ENCODE measurements at regions not wholly inside any gene's neighbourhood (a gene's known extent, or its start where the extent isn't known, plus 50 kb on each side); places are given as distances from the start of the nearest gene placed in this dataset.
A peak's percentile ranks its signal among the peaks of the same experiment; 100 is the strongest.
"Not testable (repeated sequence)": the region's sequence is repeated elsewhere in the genome, so short reads cannot be mapped to it uniquely, and the experiment has no call there.

DNA sequence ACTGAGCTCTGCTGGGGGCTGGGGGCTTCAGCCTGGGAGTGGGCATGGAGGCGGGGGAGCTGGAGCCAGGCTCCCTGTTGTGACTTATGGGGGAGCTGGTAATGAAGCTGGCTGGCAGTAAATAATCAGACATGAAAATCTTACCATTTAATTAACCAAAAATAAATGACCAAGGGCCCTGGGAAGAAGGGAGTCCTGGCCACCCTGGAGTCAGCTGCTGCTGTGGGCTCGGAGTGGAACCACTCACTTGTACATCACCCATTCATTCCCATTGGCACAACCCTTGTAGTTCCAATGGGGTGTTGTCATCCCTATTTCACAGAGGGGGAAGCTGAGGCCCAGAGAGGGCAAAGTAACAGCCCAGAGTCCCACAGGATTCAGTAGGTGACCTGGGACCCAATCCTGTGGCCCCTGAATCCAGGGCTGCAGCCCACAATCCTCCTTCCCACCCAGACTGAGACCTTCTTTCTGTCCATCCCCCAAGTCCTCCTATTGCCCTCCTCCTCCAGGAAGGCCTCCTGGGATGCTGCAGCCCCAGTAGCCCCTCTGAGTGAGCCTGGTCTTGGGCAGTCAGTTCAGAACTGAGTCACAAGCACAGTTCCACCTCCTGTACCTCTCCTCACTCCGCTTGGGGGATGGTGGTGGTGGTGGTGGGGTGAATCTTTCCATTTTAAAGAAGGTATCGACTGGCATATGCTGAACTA, 259.4 kb upstream of the MVB12B start:
- Histone ChIP-seq H3K4me3 (no peak overlapping the region), H3K9me3 (no peaks in the 10 kb centered on the region), H3K4me1 (0 out of 2 replicates have a peak, but pooled peaks cover 9% of the 10 kb centered on the region), H3K36me3 (no peaks in the 10 kb centered on the region), H3K27me3 (no peaks in the 10 kb centered on the region), H3K9ac (no peak overlapping the region), H3K4me2 (no peak overlapping the region), H3K27ac (no peak overlapping the region), H4K20me1 (no peaks in the 10 kb centered on the region)
- no peak for TF ChIP-seq Cebpa-rat (IDR thresholded peaks at IDR 0.05)

DNA sequence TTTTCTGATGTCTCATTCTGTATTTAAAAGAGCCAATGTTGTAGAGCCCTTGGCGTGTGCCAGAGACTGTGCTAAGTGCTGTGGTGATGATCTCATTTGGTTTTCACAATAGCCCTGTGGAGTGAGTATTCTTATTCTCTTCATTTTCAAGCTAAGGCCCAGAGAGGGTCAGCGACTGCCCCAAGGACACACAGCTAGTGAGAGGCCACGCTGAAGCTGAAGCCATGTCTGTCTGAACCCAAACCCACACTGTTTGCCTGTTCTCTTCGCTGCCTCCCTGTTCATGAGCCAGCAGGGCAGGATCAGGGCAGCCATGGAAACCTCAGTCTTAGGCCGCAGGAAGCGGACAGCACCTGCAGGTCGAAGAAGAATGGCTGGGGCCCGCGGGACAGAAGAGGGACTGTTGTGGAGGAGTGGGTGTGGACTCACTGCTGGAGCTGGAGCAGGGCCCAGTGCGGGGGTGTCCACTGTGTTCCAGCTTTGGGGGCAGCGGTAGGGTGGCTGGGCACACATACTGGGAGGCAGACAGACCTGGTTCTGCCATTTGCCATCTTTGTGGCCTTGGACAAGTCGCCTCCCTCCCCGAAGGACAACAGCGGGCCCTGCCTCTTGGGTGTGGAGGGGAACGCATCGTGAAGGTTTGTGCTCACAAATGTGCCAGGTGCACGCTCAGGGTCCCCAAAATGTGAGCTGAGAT, 257.9 kb upstream of the MVB12B start:
- no peaks in the 10 kb centered on the region for H4K20me1 ChIP-seq
- no peak for TF ChIP-seq Cebpa-rat (IDR thresholded peaks at IDR 0.05)
- H3K4me2 ChIP-seq = no peak overlapping the region

DNA sequence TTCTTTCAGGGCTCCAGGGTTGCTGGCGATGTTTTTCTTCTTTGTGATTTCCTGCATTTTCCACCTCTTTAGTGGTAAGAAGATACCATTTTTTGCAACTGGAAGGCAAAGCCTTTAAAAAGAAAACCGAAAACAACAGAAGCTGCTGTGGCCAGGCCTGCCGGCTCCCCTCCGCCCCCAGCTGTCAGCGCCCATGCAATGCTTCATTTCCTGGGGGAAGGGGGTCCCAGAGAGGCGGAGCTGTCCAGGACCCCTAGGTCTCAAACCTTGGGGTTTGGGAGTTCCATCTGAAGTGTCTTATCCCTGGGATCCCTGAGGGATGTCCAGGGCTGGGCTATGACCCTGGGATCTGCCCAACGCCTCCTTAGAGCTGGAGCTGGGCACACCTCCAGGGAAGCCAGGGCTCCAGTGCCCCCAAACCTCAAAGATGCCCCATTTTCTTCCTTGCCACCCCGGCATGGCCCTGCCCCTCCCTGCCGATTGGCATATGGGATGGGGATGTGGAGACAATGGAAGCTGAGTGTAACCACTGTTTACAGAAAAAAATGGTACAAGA, 257.2 kb upstream of the MVB12B start:
- Histone ChIP-seq H3K27me3 (no peaks in the 10 kb centered on the region), H3K4me1 (0 out of 2 replicates have a peak, but pooled peaks cover 9% of the 10 kb centered on the region), H3K4me3 (no peak overlapping the region), H3K36me3 (no peaks in the 10 kb centered on the region), H3K27ac (no peak overlapping the region), H3K9ac (0 out of 2 replicates have a peak overlapping the region, but pooled peaks have one; percentile 19), H3K9me3 (no peaks in the 10 kb centered on the region), H3K4me2 (no peak overlapping the region), H4K20me1 (no peaks in the 10 kb centered on the region)
- no peak for TF ChIP-seq Cebpa-rat (IDR thresholded peaks at IDR 0.05)

More for the DNA sequence above, 257.9 kb upstream of the MVB12B start:
- Histone ChIP-seq H3K36me3 (no peaks in the 10 kb centered on the region), H3K9ac (no peak overlapping the region), H3K27ac (no peak overlapping the region), H3K4me3 (no peak overlapping the region), H3K9me3 (no peaks in the 10 kb centered on the region), H3K27me3 (no peaks in the 10 kb centered on the region), H3K4me1 (0 out of 2 replicates have a peak, but pooled peaks cover 9% of the 10 kb centered on the region)

DNA sequence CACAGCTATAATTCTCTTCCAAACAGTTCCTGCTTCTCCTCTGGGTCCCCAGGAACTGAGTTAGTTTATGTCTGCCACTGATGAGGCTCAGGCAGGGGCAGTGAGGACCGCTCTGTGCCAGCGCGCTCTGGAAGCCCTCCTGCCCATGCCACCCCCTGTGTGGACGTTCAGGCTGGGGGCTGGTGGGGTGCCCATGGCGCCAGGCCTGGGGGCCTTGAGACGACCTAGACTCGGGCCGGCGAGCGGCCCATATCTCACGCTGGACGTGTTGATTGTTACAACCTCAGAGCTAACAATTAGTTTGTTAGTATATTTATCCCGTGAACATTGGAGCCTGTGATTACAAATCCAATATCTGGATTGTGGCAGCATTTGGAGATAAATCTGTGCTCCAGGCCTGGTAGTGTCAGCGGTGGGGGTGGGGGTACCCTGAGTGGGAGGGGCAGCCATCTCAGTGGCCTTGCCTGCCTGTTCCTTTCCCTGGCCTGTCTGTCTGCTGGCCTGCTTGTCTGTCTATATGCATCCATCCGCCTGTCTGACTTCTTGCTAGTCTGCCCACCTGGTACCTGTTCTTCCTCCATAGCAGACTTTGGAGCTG, 256.5 kb upstream of the MVB12B start:
- H3K4me2 ChIP-seq = no peak overlapping the region
- no peak overlapping the region for H3K4me3 ChIP-seq
- no peak for TF ChIP-seq Cebpa-rat (IDR thresholded peaks at IDR 0.05)
- H3K27me3 ChIP-seq = no peaks in the 10 kb centered on the region
- 0 out of 2 replicates have a peak, but pooled peaks cover 9% of the 10 kb centered on the region for H3K4me1 ChIP-seq
- no peaks in the 10 kb centered on the region for H3K36me3 ChIP-seq
- H3K9ac ChIP-seq = no peak overlapping the region
- H3K27ac ChIP-seq = no peak overlapping the region
- no peaks in the 10 kb centered on the region for H3K9me3 ChIP-seq
- no peaks in the 10 kb centered on the region for H4K20me1 ChIP-seq

DNA sequence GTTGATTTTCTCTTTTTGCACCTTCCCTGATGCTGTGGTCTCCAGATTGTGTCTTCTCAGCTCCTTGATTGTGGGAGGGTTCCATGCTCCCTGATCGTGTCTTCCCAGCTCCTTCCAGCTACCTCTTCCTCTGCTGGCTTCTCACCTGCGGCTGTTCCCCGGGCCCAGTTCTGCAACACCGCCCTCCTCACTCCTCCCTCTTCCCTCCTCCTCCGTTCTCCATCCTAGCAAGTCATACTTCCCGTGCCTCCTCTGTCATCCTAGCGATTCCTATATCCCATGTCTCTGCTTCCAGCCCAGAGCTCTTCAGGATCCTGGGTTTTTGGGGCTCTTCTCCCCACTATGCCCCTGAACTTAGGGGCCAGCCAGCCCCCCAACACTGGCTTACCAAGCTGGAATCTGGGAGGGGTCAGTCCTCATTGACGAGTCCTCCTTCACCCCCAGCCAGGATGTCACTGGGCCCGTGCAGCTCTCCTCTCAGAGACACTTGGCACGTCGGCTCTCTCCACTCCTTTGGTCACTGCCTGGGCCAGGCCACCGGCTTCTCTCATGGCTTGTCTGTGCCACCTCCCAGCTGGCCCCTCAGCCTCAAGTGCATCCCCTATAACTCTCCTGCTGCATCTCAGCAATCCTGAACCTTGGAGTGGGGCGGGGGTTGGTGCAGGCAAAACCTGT, 255.4 kb upstream of the MVB12B start:
- H4K20me1 ChIP-seq = no peaks in the 10 kb centered on the region
- H3K4me3 ChIP-seq = no peak overlapping the region
- no peak for TF ChIP-seq Cebpa-rat (IDR thresholded peaks at IDR 0.05)
- H3K9ac ChIP-seq = no peak overlapping the region
- H3K27ac ChIP-seq = no peak overlapping the region
- no peak overlapping the region for H3K4me2 ChIP-seq
- no peaks in the 10 kb centered on the region for H3K36me3 ChIP-seq
- 0 out of 2 replicates have a peak, but pooled peaks cover 9% of the 10 kb centered on the region for H3K4me1 ChIP-seq
- H3K27me3 ChIP-seq = no peaks in the 10 kb centered on the region
- H3K9me3 ChIP-seq = no peaks in the 10 kb centered on the region

DNA sequence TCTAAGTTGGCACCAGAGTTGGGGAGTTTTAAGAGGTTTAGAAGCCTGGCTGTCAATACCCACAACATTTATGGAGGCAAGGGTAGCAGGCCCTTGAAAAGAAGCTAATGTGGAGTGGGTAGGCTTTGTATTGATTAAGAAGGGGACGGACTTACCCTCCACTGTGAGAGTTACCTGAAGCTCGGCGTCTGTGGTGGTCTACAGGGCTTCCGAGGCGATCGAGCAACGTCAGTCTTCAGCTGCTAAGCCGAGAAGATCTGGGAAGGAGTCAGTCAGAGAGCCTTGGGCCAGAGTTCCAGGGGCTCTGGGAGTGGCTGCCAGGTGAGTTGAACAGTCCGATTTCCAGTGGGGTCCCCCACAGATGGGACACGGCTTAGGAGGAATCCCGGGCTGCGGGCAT, 249.0 kb upstream of the MVB12B start:
- H3K9me3 ChIP-seq, H3K4me2 ChIP-seq, H4K20me1 ChIP-seq, H3K27ac ChIP-seq, H3K4me3 ChIP-seq, H3K27me3 ChIP-seq, H3K4me1 ChIP-seq, H3K36me3 ChIP-seq, H3K9ac ChIP-seq: not testable (repeated sequence)

DNA sequence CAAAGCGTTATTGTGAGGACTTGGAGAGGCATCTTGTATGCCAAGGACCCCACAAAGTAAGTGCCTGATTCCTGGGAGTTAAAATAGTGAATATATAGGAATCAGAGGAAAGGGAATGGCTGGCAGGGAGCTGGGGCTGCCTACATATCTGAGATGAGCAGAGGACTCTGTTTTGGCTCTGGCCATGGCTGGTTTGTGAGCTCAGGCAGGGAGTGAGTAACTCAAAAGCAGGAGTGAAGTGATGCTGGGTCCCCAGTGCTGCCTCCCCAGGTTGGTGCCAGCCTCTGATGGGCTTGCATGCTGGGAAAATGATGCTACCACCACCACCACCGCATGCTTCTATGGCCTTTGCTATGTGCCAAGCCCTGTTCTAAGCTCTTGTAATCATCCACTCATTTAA, 246.0 kb upstream of the MVB12B start:
- Histone ChIP-seq H3K9me3 (no peaks in the 10 kb centered on the region), H3K4me3 (no peak overlapping the region), H3K27me3 (no peaks in the 10 kb centered on the region), H4K20me1 (no peaks in the 10 kb centered on the region), H3K9ac (no peak overlapping the region), H3K27ac (no peak overlapping the region), H3K4me1 (peaks cover 21% of the 10 kb centered on the region), H3K4me2 (no peak overlapping the region), H3K36me3 (no peaks in the 10 kb centered on the region)
- TF ChIP-seq Cebpa-rat (IDR thresholded peaks at IDR 0.05) = no peak

DNA sequence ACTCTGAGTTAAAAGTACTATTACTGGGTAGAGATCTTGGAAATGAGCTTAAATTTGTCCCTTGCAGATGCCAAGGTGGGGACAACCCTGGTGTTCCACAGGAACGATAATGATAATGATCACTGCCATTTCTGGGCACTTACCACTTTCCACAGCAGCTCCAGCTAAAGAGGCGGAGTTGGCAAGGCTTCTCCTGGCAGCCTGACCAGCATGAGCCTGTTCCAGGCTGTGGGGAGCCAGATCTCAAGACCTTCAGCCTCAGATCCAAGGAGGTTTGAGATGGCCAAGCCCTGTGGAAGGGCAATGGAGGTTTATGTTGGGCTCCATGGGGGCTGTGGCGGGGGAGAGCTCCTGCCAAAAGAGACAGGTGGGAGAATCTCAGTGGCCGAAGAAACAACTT, 244.9 kb upstream of the MVB12B start:
- TF ChIP-seq Cebpa-rat (IDR thresholded peaks at IDR 0.05) = no peak
- Histone ChIP-seq H3K4me1 (peaks cover 21% of the 10 kb centered on the region), H3K4me2 (no peak overlapping the region), H3K4me3 (no peak overlapping the region), H3K27me3 (no peaks in the 10 kb centered on the region), H3K9ac (no peak overlapping the region), H3K36me3 (no peaks in the 10 kb centered on the region), H3K9me3 (no peaks in the 10 kb centered on the region), H3K27ac (no peak overlapping the region), H4K20me1 (no peaks in the 10 kb centered on the region)

DNA sequence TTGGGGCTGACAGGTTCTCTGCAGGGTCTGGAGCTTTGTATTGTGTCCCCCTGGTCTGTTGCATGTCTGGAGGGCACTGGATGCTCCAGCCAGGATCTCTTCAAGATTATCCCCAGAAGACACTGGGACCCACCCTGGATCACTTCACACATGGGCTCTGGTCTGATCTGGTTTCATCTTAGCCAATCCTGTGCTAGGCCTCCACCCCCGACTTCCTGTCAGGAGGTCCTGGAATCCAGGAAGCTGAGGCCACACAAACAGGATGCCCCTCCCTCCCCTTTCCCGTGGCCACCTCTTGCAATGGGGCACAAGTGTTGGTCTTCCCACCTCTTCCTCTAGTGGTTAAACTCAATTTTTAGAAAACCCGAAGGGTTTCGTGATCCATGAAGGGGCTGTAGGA, 242.6 kb upstream of the MVB12B start:
- Histone ChIP-seq H3K9ac (no peak overlapping the region), H3K4me1 (peaks cover 21% of the 10 kb centered on the region), H4K20me1 (no peaks in the 10 kb centered on the region), H3K4me3 (no peak overlapping the region), H3K9me3 (no peaks in the 10 kb centered on the region), H3K4me2 (peak overlapping the region; percentile 64), H3K27me3 (no peaks in the 10 kb centered on the region), H3K36me3 (no peaks in the 10 kb centered on the region), H3K27ac (no peak overlapping the region)
- TF ChIP-seq Cebpa-rat (IDR thresholded peaks at IDR 0.05) = no peak

Data from BLaER1 (cell line).